Lung (tissue), 11 donors: ENCODE measurements at regions not wholly inside any gene's neighbourhood (a gene's known extent, or its start where the extent isn't known, plus 50 kb on each side); places are given as distances from the start of the nearest gene placed in this dataset.

Experiments used
- ATAC-seq: fragments of 200-7000 bp; cut with Tn5 transposase; one replicate; pipeline ENCODE4 v1.9.1; 2020; ENCODE audit warnings: moderate number of reproducible peaks; ENCODE audit not compliant: insufficient read depth, low FRiP score
- DNase-seq, 3 donors: peaks; one replicate each; pipeline ENCODE4 v3.0.0-alpha.2; 2013 to 2017
- H3K27ac ChIP-seq, 2 donors: one replicate each; pipeline ENCODE4 v1.5.1; 2013; ENCODE audit warnings: mild to moderate bottlenecking in 2 of 2, moderate library complexity in 2 of 2, control low read depth in 1 of 2, inconsistent platforms in 1 of 2, low read depth in 1 of 2, low read length in 1 of 2
- H3K27me3 ChIP-seq, 3 donors: one replicate each; pipeline ENCODE4 v1.5.1; 2013; ENCODE audit warnings: low read length in 2 of 3; ENCODE audit not compliant: control insufficient read depth in 3 of 3, insufficient read depth in 3 of 3
- H3K36me3 ChIP-seq, 4 donors: one replicate each; pipeline ENCODE4 v1.5.1; 2013; ENCODE audit warnings: low read length in 4 of 4, mild to moderate bottlenecking in 1 of 4, moderate library complexity in 1 of 4; ENCODE audit not compliant: control insufficient read depth in 4 of 4, insufficient read depth in 4 of 4
- H3K4me1 ChIP-seq, 5 donors: one replicate each; pipeline ENCODE4 v1.5.1; 2013; ENCODE audit warnings: low read length in 5 of 5, mild to moderate bottlenecking in 2 of 5, moderate library complexity in 1 of 5; ENCODE audit not compliant: control insufficient read depth in 5 of 5, insufficient read depth in 5 of 5
- H3K4me3 ChIP-seq: one replicate; pipeline ENCODE4 v1.5.1; 2013; ENCODE audit warnings: mild to moderate bottlenecking, control low read depth, moderate library complexity
- H3K9ac ChIP-seq, 2 donors: one replicate each; pipeline ENCODE4 v1.5.1; 2013; ENCODE audit warnings: low read length in 2 of 2, control low read depth in 1 of 2; ENCODE audit not compliant: insufficient read depth in 1 of 2
- H3K9me3 ChIP-seq, 4 donors: one replicate each; pipeline ENCODE4 v1.5.1; 2013; ENCODE audit warnings: low read length in 3 of 4, mild to moderate bottlenecking in 1 of 4, moderate library complexity in 1 of 4; ENCODE audit not compliant: control insufficient read depth in 4 of 4, insufficient read depth in 3 of 4
- whole genome bisulfite sequencing, 2 donors: extraction: QIAGEN DNeasy Blood & Tissue Kit; methylation state at CpG; one replicate each; pipeline ENCODE4 v1.1.7; 2013; 5-methylcytosine and 5-hydroxymethylcytosine counted together
- TF ChIP-seq, protein P1 (sequence below): IDR thresholded peaks from 2 replicates; pipeline ENCODE4 v1.5.1; 2012; ENCODE audit warnings: mild to moderate bottlenecking; ENCODE audit errors: control extremely low read depth, extremely low read depth
- donor health status: control.
- donor health status: control.
- donor health status: Bipolar disorder and iron deficiency.
- donor health status: healthy.
- donor health status: DM: yes; HTN: yes; CAD: no.

DNA sequence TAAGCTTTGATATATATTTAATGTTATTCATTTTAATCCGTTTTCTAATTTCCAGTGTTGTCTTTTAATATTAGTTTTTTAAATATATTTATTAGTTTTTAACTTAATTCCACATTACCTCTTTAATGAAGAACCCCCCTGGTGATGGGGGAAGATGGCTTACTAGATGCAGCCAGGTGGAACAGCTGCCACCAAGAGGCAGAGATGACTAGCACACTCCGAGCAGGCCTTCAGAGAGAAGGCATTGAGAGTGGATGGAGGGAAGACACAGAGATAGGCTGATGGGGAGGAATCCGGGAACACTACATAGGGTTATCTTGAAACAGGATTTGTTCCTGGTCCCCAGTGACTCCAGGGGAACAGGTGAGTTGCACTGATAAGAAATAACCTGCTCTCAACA is 771.6 kb downstream of the LRFN5 start:
- Histone ChIP-seq H3K4me3 (no peak overlapping the region), H3K4me1 (no peaks in the 10 kb centered on the region), H3K27ac (no peak overlapping the region), H3K27me3 (no peaks in the 10 kb centered on the region), H3K36me3 (no peaks in the 10 kb centered on the region), H3K9me3 (no peaks in the 10 kb centered on the region), H3K9ac (no peak overlapping the region)
- TF ChIP-seq, protein P1, sequence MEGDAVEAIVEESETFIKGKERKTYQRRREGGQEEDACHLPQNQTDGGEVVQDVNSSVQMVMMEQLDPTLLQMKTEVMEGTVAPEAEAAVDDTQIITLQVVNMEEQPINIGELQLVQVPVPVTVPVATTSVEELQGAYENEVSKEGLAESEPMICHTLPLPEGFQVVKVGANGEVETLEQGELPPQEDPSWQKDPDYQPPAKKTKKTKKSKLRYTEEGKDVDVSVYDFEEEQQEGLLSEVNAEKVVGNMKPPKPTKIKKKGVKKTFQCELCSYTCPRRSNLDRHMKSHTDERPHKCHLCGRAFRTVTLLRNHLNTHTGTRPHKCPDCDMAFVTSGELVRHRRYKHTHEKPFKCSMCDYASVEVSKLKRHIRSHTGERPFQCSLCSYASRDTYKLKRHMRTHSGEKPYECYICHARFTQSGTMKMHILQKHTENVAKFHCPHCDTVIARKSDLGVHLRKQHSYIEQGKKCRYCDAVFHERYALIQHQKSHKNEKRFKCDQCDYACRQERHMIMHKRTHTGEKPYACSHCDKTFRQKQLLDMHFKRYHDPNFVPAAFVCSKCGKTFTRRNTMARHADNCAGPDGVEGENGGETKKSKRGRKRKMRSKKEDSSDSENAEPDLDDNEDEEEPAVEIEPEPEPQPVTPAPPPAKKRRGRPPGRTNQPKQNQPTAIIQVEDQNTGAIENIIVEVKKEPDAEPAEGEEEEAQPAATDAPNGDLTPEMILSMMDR: no peak
- ATAC-seq: no peak
- no peak for DNase-seq
- WGBS, 2 donors: 86 to 91% methylated on average over 3 of the region's 3 CpGs

DNA sequence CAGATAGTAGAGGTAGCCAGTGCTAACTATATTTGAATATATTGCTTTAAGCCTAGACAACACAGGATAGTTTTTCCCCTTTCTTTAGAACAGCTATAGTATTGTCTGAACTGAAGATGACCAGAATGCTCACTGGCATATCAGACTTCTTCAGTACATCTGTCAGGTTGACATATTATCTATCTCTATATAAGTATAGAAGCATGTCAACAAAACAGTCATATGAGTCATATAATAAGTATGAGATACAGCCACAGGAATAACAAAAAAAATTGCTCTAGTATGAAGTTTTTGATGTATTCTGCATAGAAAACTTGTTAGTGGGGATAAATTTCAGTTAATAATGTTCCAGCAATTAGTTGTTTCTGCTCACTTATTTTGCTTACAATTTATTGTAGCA is 767.7 kb downstream of the LRFN5 start:
- TF ChIP-seq, protein P1: no peak
- no peak for DNase-seq
- no peak overlapping the region for H3K4me3 ChIP-seq
- no peak overlapping the region for H3K9ac ChIP-seq
- no peaks in the 10 kb centered on the region for H3K27me3 ChIP-seq
- no peaks in the 10 kb centered on the region for H3K36me3 ChIP-seq
- no peak for ATAC-seq
- no peaks in the 10 kb centered on the region for H3K4me1 ChIP-seq
- H3K27ac ChIP-seq: no peak overlapping the region
- no peaks in the 10 kb centered on the region for H3K9me3 ChIP-seq

DNA sequence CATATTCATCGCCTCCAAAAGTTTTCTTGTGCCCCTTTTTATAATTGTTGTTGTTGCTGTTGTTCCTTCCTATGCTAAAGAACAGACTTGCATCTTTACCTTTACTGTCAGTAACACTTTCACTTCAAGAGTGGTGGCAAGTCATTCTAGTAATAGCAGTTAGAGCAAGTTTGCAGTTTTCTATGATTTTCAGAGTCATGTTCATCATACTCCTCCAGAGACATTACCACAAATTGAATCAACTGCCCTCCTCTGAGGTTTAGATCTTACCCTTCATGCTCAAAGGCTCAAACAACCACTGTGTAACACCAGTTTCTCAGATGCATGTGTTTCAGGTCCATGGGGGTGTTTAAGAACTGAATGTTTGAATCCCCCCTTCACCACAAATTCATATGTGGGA is 763.4 kb downstream of the LRFN5 start:
- H3K4me1 ChIP-seq: no peaks in the 10 kb centered on the region
- WGBS, 2 donors: 80 to 91% methylated on average over 1 of the region's 1 CpG
- H3K36me3 ChIP-seq: no peaks in the 10 kb centered on the region
- TF ChIP-seq, protein P1: no peak
- ATAC-seq (no peak), DNase-seq (no peak)
- no peak overlapping the region for H3K27ac ChIP-seq
- no peak overlapping the region for H3K9ac ChIP-seq
- H3K27me3 ChIP-seq: no peaks in the 10 kb centered on the region
- H3K4me3 ChIP-seq: no peak overlapping the region
- no peaks in the 10 kb centered on the region for H3K9me3 ChIP-seq

DNA sequence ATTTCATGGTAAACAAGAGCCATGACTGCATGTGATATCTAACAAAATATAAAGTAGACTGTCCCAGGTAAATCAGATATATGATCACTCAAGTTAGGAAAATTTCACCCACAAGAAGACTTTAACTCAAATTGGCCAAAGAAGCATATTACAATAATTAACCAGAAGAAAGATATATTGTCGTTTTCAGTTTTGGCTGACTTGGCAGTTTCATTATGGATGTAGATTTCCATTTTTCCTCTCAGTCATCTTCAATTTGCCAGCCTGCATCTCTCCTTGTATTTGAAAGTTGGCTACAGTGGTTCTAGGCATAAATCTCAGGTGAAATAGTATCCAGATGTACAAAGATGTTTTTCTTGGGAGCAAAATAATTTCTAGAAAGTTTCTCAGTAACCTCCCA is 761.6 kb downstream of the LRFN5 start:
- ATAC-seq: no peak
- no peaks in the 10 kb centered on the region for H3K36me3 ChIP-seq
- no peak overlapping the region for H3K27ac ChIP-seq
- 90 to 93% methylated on average over 1 of the region's 1 CpG for WGBS, 2 donors
- TF ChIP-seq, protein P1: no peak
- no peaks in the 10 kb centered on the region for H3K4me1 ChIP-seq
- no peak overlapping the region for H3K4me3 ChIP-seq
- no peaks in the 10 kb centered on the region for H3K27me3 ChIP-seq
- H3K9me3 ChIP-seq: no peaks in the 10 kb centered on the region
- no peak for DNase-seq
- no peak overlapping the region for H3K9ac ChIP-seq
